ENCODE measurements at regions not wholly inside any gene's neighbourhood (a gene's known extent, or its start where the extent isn't known, plus 50 kb on each side); places are given as distances from the start of the nearest gene placed in this dataset.

DNA sequence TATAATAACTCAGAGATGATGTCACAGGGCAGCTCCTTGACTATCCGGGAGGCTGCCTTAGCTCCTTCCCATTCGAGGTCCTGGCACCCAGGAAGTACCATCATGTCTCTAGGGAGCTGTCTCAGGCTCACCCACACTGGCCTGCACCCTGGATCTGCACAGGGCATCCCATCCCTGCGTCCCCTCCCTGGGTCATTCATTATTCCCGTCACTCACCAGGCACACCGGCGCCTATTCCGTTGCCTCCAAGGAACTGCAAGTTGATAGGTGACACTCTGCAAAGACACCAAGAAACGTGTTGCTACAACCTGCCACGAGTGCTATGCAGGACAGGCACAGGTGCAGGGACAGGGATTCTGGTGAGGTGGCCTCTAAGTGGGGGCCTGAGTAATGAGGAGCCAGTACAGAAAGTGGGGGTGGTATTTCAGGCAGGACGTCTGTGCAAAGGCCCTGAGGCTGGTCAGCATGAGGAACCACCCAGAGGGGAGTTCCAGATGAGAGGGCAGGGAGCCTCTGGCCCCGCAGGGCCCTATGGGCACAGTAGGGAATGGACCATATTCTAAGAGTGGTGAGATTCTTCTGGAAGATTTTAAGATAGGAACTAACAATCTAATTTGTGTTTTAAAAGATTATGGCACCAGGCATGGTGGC, 71.6 kb upstream of the SHANK2 start:
- Histone ChIP-seq H3K36me3 (ENCODE audit: control insufficient read depth in 4 of 4, insufficient read depth in 4 of 4, low read length in 4 of 4) (no peaks in the 10 kb centered on the region), H3K27ac (ENCODE audit: low read depth in 1 of 2, low read length in 1 of 2) (no peak overlapping the region), H3K9me3 (ENCODE audit: control insufficient read depth in 4 of 4, insufficient read depth in 3 of 4, low read length in 3 of 4) (peaks cover 0 to 8% (median 4%) of the 10 kb centered on the region in 4 donors), H3K4me1 (ENCODE audit: control insufficient read depth in 5 of 5, insufficient read depth in 5 of 5, low read length in 5 of 5) (peaks cover 0 to 2% (median 0%) of the 10 kb centered on the region in 5 donors), H3K27me3 (ENCODE audit: control insufficient read depth in 3 of 3, insufficient read depth in 3 of 3, low read length in 2 of 3) (no peaks in the 10 kb centered on the region), H3K9ac (ENCODE audit: insufficient read depth in 1 of 2, low read length in 2 of 2) (no peak overlapping the region), H3K4me3 (no peak overlapping the region)
- TF ChIP-seq, protein P1, sequence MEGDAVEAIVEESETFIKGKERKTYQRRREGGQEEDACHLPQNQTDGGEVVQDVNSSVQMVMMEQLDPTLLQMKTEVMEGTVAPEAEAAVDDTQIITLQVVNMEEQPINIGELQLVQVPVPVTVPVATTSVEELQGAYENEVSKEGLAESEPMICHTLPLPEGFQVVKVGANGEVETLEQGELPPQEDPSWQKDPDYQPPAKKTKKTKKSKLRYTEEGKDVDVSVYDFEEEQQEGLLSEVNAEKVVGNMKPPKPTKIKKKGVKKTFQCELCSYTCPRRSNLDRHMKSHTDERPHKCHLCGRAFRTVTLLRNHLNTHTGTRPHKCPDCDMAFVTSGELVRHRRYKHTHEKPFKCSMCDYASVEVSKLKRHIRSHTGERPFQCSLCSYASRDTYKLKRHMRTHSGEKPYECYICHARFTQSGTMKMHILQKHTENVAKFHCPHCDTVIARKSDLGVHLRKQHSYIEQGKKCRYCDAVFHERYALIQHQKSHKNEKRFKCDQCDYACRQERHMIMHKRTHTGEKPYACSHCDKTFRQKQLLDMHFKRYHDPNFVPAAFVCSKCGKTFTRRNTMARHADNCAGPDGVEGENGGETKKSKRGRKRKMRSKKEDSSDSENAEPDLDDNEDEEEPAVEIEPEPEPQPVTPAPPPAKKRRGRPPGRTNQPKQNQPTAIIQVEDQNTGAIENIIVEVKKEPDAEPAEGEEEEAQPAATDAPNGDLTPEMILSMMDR (IDR thresholded peaks at IDR 0.05; ENCODE audit: control extremely low read depth, extremely low read depth): no peak
- 85 to 90% methylated on average over 11 of the region's 11 CpGs for WGBS, 2 donors
- no peak for DNase-seq
- no peak for ATAC-seq (ENCODE audit: insufficient read depth, low FRiP score)

DNA sequence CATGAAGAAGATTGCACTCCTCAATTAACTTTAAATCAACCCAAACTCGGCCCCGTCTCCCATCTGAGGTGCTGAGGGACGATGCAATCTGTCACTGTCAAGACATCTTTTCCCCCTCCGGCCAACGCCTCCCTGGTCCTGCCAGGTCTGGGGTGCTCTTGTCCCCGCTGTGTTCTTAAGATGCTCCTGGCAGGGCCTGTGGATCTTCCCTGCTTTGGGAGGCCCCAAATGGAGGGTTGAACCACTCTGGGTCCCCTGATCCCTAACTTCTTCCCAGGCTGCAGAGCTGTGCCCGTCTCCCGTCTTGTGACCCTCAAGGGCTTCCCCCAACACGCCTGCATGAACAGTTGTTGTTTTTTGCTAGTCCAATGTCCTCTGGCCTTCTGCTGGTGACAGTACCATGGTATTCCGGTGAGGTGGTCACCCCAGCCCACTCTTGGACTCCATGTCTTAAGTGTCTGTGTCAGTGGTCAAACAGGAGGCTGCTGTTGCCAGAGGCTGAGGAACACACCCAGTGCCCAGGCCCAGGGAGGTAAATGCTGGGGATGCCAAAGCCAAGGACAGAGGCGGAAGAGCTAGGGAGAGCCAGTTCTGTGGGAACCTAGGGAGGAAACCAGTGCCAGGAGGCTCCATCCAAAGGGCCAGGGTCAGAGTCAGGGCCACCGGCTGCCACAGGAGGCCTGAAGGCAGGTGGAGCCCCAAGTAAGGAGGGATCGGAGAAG, 70.6 kb upstream of the SHANK2 start:
- Histone ChIP-seq H3K27ac (ENCODE audit: low read depth in 1 of 2, low read length in 1 of 2) (no peak overlapping the region), H3K27me3 (ENCODE audit: control insufficient read depth in 3 of 3, insufficient read depth in 3 of 3, low read length in 2 of 3) (no peaks in the 10 kb centered on the region), H3K9ac (ENCODE audit: insufficient read depth in 1 of 2, low read length in 2 of 2) (no peak overlapping the region), H3K9me3 (ENCODE audit: control insufficient read depth in 4 of 4, insufficient read depth in 3 of 4, low read length in 3 of 4) (peaks cover 0 to 10% (median 4%) of the 10 kb centered on the region in 4 donors), H3K36me3 (ENCODE audit: control insufficient read depth in 4 of 4, insufficient read depth in 4 of 4, low read length in 4 of 4) (no peaks in the 10 kb centered on the region), H3K4me1 (ENCODE audit: control insufficient read depth in 5 of 5, insufficient read depth in 5 of 5, low read length in 5 of 5) (peaks cover 0 to 3% (median 0%) of the 10 kb centered on the region in 5 donors), H3K4me3 (no peak overlapping the region)
- DNase-seq (no peak), ATAC-seq (ENCODE audit: insufficient read depth, low FRiP score) (no peak)
- TF ChIP-seq, protein P1 (IDR thresholded peaks at IDR 0.05; ENCODE audit: control extremely low read depth, extremely low read depth): no peak
- WGBS, 2 donors: 89% methylated on average over 13 of the region's 13 CpGs

DNA sequence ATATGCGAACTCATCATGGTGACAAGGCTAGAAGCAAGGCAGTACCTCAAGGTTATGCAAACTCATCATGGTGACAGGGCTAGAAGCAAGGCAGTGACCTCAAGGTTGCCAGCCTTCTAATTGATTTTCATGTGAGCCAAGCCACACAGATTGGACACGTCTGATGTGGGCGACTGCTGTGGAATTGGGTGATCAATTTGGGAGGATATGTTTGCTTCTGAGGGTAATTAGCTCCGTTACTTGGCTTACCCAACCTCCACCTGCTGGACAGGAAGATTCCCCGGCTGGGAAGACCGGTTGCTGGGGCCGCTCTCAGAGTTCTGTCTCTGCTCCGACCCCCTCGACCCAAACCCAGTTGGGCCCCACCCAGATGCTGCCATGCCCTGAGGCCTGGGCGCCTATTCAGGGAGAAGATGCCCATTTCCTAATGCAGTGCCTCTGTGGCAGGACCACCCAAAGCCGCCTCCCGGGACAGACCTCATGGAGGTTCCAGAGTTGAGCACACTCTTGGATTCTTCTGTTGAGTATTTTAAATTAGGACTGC, 69.9 kb upstream of the SHANK2 start:
- H3K27ac ChIP-seq (ENCODE audit: low read depth in 1 of 2, low read length in 1 of 2): no peak overlapping the region
- peaks cover 0 to 3% (median 0%) of the 10 kb centered on the region in 5 donors for H3K4me1 ChIP-seq (ENCODE audit: control insufficient read depth in 5 of 5, insufficient read depth in 5 of 5, low read length in 5 of 5)
- H3K27me3 ChIP-seq (ENCODE audit: control insufficient read depth in 3 of 3, insufficient read depth in 3 of 3, low read length in 2 of 3): no peaks in the 10 kb centered on the region
- H3K9me3 ChIP-seq (ENCODE audit: control insufficient read depth in 4 of 4, insufficient read depth in 3 of 4, low read length in 3 of 4): peaks cover 0 to 10% (median 4%) of the 10 kb centered on the region in 4 donors
- 91 to 93% methylated on average over 12 of the region's 12 CpGs for WGBS, 2 donors
- TF ChIP-seq, protein P1 (IDR thresholded peaks at IDR 0.05; ENCODE audit: control extremely low read depth, extremely low read depth): no peak
- no peak overlapping the region for H3K4me3 ChIP-seq
- H3K9ac ChIP-seq (ENCODE audit: insufficient read depth in 1 of 2, low read length in 2 of 2): no peak overlapping the region
- no peaks in the 10 kb centered on the region for H3K36me3 ChIP-seq (ENCODE audit: control insufficient read depth in 4 of 4, insufficient read depth in 4 of 4, low read length in 4 of 4)
- ATAC-seq (ENCODE audit: insufficient read depth, low FRiP score) (no peak), DNase-seq (no peak)

Data from lung (tissue), 11 donors.